NCI-H82 treated with DMSO at 0.1 percent for 48 hours (cell line): ENCODE measurements at regions not wholly inside any gene's neighbourhood (a gene's known extent, or its start where the extent isn't known, plus 50 kb on each side); places are given as distances from the start of the nearest gene placed in this dataset.
"Not testable (repeated sequence)": the region's sequence is repeated elsewhere in the genome, so short reads cannot be mapped to it uniquely, and the experiment has no call there.

ENCODE experiments used
- DNase-seq: peaks from one replicate; lab custom pipeline; 2025; ENCODE audit not compliant: unreplicated experiment; lab: John Stamatoyannopoulos, UW

DNA sequence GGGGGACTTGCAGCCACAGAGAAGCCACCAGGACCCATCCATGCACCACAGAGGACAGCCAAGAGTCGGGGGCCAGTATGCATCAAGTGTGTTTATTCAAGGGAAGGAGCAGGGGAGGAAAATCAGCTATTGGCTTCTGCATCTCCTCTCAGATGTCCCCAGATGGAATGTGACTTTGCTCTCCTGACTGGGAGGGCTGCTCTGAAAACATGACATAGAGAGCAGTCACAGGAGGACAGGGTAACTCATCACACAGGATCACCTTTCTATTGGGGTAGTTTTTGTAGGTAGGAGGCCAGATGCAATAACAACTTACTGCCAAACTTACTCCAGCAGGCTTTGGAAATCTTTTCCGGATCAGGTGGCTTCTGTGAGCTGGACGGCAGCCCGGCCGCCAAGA lies 121.0 kb upstream of the OPCML start:
- no peak for DNase-seq

GRCh38 chr11:133650082-133650481 lies 117.8 kb upstream of the OPCML start:
- no peak for DNase-seq

DNA sequence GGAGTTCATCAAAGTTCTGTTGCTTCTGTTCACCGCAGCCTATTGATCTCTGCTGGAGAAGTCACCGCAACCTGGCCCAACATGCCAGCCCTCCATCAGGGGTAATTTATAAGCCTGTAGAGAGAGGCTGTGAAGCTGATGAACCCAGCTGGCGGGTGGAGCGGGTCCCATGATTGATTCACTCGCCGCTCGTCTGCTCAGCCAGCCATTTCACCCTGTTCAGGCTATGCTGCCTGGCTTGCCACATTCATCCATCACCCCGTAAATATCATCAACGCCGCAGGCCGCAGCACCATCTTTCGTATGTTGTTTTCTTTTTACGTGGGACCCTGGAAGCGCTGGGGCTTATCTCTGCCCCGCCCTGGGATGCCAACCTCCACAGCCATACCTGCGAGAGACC lies 116.7 kb upstream of the OPCML start:
- no peak for DNase-seq

DNA sequence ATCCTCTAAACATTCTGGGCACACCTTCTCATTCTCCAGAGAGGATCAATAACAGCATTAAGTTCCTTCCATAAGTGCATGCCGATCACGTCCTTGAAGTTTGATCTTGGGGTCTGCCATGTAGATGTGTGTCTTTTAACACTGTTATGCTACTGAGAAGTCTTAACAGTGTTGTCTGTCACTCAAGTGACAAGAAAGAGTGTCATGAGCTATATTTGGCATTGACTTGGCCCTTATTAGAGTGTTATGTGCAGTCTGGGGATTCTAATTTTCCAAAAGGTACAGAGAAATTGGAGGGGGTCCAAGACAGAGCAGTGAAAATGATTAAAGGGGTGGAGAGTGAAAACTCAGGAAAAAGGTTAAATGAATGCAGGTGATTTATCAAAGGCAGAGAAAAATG lies 107.1 kb upstream of the OPCML start:
- DNase-seq, result no peak

DNA sequence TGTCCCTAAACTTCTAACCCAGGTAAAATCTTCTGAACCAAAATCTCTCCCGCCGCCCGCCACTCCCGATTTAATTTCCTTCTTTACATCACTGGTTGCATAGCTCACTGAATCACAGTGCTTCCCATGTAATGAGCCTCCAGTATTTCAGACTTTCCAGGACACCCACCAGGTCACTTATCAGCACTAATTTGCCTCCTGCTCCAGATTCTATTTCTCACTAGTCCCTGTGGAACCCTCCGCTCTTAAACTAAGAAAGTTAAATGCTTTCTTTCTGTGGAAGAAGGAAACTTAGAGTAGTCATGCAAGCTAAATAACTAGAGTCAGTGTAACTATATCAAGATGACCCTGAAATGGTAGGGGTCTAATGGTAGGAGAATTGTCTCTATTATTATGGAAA lies 106.6 kb upstream of the OPCML start:
- no peak for DNase-seq

DNA sequence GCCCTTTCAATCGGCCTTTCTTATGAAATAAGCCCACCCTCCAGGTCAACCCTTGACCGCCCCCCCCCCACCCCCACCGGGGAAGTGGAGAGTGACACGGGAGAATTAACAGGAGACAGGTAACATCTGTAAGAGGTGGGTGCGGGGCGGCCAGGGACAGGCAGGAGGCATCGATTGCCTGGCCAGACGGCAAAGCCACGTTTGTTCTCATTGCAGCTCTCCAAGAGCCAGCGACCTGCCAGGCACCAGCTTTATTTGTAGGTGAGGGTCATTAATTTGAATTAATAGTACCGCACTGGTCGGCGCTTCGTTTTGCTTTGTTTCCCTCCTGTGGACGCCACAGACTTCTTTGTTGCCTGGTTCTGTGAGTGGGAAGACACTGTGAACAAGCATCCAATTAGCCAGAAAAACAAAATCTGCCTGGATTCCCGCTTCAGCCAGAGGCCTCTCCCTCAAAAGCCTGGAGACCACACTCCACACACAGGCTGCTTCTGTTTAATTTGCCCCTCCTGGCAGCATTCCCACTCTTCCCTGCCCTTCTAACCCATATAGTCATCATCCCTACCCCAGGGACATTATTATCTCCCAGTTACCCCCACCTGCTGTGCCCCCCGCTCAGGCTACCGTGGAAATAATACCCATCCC lies 104.5 kb upstream of the OPCML start:
- no peak for DNase-seq

- no peak for DNase-seq
Measured at GRCh38 chr11:133635244-133635739, 103.0 kb upstream of the OPCML start.

DNA sequence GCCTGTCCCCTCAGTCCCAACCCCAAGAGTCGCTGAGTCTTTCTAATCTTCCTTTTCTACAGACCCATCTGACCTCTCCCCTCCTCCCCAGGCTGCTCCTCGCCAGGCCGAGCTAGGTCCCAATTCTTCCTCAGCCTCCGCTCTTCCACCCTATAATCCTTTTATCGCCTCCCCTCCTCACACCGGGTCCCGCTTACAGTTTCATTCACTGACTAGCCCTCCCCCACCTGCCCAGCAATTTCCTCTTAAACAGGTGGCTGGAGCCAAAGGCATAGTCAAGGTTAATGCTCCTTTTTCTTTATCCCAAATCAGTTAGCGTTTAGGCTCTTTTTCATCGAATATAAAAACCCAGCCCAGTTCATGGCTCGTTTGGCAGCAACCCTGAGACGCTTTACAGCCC lies 96.1 kb upstream of the OPCML start:
- DNase-seq, result not testable (repeated sequence)

DNA sequence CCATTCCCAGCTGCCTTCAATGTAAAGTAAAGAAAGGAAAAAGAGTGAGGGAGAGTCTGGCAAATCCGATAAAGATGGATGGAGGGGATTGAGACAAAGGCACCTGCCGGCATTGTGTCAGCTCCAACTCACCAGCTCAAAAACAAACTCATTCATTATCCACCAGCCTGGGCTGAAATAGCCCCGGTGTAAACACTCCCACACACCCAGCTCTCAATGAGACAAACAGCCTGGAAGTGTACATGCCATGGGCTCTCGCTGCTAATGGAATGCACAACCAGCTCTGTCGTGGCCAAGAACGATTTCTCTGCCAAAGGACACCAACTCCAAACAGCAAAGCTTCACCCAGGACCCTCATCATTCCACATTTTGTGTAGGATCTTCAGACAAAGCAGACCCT lies 89.3 kb upstream of the OPCML start:
- DNase-seq, result no peak

DNA sequence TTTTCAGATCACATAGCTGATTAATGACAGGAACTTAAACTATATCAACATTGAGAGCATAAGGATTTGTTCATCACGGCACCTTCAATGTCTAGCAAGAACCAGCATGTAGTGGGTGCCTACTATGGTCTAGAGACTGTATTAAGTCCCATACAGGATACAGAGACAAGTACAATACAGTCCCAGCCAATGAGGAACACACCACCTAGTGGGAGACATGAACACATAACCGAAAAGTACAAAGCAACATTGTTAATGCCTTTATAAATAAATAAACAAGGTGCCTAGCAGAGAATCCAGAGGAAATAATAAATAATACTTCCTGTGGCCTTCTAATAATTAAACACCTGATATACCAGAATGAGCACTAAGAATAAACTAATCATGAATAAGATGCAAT lies 87.7 kb upstream of the OPCML start:
- DNase-seq, result no peak

DNA sequence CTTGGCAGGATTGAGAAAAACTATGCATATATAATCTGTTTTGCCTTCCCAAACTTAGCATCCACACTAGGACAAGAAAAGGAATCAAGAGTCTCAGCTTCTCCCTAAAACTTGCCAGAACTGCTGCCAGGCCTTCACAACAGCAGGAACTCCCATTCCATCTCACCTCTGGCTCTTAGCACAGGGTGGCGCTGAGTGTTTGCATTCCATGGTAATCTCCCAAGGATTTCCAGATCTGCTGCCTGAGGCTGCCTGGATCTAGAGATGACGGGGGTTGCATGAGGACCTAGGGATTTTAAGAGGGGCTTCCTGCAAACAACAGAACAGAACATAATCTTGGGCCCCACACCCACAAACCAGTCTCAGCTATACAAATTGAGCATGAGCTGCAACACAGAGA lies 87.1 kb upstream of the OPCML start:
- DNase-seq, result no peak

DNA sequence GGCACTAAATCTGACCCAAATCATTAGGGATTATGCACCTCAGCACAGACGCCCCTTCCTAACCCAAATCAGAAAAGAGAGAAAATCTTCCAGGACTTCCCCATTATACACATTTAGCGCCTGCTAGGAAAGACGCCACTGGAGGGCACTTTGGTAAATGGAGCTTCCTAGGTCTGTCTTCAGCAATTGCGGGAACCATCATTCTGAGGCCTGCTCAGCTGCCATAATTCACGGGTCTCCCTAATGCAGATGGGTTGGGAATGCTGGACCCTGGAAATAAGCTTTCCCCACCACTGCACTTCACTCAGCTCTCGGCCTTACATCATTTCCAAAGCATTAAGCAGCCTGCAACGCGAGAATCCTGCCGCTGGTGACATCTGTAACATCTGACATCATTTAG lies 86.2 kb upstream of the OPCML start:
- no peak for DNase-seq

- no peak for DNase-seq
Measured at GRCh38 chr11:133608496-133608895, 76.2 kb upstream of the OPCML start.

DNA sequence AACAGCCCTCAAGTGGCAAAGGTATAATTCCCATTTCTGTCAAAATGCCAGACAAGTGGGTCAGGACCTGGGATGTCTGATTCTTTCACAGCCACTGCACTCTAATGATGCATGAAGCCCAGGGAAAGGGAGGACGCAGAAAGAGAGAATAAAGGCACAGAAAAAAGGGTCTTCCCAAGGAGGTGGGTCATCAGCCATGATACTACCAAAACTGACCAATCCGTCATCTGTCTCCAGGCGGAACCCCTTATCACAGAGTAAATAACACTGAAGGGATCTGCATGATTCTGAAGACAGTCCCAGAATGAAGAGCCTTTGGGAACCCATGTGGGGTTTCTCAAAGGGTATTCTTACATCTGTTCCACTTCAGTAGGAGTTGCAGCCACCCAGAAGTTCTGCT lies 73.8 kb upstream of the OPCML start:
- no peak for DNase-seq

DNA sequence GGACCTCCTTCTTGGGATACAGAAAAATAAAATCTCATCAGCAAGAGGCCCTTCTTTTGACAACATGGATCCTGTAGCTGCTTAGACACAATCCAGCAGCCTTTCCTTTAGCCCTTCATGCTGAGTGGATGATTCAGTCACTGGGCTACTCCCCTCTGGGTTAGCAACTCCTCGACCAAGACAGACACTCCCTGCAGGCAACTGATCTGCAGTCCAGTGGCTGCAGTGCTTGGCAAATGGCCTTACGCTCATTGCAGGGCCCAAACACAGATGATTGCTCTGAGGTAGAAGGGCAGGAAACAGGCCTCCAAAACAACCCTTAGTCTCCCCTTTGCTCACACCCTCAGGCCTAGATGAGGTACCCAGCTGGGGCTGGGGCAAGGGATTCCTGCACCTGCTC lies 73.2 kb upstream of the OPCML start:
- no peak for DNase-seq

DNA sequence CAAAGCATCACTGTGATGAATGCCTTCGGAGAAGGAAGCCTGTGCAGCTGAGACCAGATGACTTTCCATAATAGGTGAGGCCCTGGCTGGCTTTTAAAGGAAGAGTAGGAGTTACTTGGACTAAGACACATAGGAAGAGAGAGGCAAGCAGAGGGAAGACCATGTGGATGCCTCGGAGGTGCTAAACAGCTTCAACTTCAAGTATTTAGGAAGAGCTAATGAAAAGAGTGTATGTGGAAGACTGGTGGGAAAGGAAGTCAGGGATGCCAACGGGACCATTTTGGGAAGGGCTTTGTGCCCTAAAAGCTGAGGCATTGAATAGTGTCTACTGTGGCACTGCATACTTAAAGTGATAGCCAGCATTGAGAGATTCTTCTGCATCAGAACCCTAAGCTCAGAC lies 69.3 kb upstream of the OPCML start:
- DNase-seq, result no peak

- no peak for DNase-seq
Measured at GRCh38 chr11:133600786-133601185, 68.5 kb upstream of the OPCML start.

GRCh38 chr11:133600306-133600705 lies 68.0 kb upstream of the OPCML start:
- no peak for DNase-seq

GRCh38 chr11:133598906-133599305 lies 66.6 kb upstream of the OPCML start:
- DNase-seq, result no peak

- no peak for DNase-seq
Measured at GRCh38 chr11:133597236-133597635, 64.9 kb upstream of the OPCML start.

GRCh38 chr11:133595998-133596590 lies 63.8 kb upstream of the OPCML start:
- no peak for DNase-seq

GRCh38 chr11:133593036-133593435 lies 60.7 kb upstream of the OPCML start:
- DNase-seq, result no peak

GRCh38 chr11:133586903-133587517 lies 54.7 kb upstream of the OPCML start:
- no peak for DNase-seq
